IPS-15b (cell line): ENCODE measurements at regions not wholly inside any gene's neighbourhood (a gene's known extent, or its start where the extent isn't known, plus 50 kb on each side); places are given as distances from the start of the nearest gene placed in this dataset.

Source experiments
- H3K27me3 ChIP-seq: one replicate; pipeline ENCODE4 v1.6.1; 2013; ENCODE audit warnings: low read length; ENCODE audit not compliant: control insufficient read depth, insufficient read depth
- H3K36me3 ChIP-seq: one replicate; pipeline ENCODE4 v1.6.1; 2013; ENCODE audit warnings: low read length; ENCODE audit not compliant: control insufficient read depth, insufficient read depth
- H3K4me1 ChIP-seq: one replicate; pipeline ENCODE4 v1.6.1; 2013; ENCODE audit warnings: mild to moderate bottlenecking, low read length; ENCODE audit not compliant: control insufficient read depth, insufficient read depth
- H3K4me3 ChIP-seq: one replicate; pipeline ENCODE4 v1.5.1; 2013; ENCODE audit warnings: low read depth, low read length
- H3K9ac ChIP-seq: one replicate; pipeline ENCODE4 v1.6.1; 2013; ENCODE audit warnings: low read depth, mild to moderate bottlenecking, low read length
- H3K9me3 ChIP-seq: one replicate; pipeline ENCODE4 v1.6.1; 2013; ENCODE audit warnings: mild to moderate bottlenecking, low read length; ENCODE audit not compliant: control insufficient read depth, insufficient read depth

DNA sequence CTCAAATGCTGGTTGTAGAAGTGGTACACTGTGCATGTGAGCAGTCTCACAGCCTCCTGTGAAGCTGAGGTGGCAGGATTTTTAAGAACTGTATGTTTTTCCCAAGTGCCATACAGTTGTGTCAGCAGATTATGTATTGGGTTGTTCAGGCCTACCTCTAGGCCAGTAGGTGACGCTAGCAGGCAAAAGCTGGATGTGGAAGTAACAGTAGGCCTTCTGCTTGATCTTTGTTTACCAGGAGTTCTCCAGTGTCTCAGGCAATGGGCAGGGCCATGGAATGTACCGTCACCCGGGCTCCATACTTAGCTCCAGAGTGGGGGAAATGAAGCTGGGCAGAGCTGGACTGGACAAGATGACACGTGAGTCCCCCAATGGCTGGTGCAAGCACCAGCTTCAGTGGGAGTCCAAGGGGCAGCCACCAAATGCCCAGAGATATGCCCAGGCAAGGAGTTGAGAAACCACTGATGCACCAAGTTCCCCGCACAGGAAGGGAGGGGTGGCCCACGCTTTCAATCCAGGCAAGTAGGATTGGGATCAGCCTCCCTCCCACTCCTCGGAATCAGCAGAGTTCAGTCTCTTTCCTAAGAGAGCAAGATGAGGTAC lies 289.7 kb downstream of the HTR1B start:
- H3K9me3 ChIP-seq = no peaks in the 10 kb centered on the region
- H3K27me3 ChIP-seq = no peaks in the 10 kb centered on the region
- H3K36me3 ChIP-seq = no peaks in the 10 kb centered on the region
- no peak overlapping the region for H3K9ac ChIP-seq
- no peak overlapping the region for H3K4me3 ChIP-seq
- no peaks in the 10 kb centered on the region for H3K4me1 ChIP-seq

DNA sequence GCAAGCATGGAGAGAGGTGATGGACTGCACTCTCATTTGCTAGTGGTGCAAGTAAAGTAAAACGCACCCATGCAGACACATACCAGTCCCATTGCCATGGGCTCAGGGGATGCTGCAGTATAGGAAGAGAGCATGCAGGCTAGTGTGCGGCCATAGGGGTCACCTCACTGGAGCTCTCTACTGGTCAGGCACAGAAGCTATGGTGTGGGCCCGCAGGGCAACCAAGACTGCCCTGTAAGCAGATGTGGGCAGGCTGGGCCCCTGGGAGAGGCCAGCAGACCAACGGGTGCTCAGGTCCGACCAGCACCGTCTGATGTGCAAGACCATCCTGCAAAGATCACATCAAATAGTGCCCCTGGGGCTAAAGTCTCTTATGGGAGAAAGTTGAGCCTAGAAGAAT lies 290.7 kb downstream of the HTR1B start:
- Histone ChIP-seq H3K9me3 (no peaks in the 10 kb centered on the region), H3K4me3 (no peak overlapping the region), H3K4me1 (no peaks in the 10 kb centered on the region), H3K36me3 (no peaks in the 10 kb centered on the region), H3K9ac (no peak overlapping the region), H3K27me3 (no peaks in the 10 kb centered on the region)

DNA sequence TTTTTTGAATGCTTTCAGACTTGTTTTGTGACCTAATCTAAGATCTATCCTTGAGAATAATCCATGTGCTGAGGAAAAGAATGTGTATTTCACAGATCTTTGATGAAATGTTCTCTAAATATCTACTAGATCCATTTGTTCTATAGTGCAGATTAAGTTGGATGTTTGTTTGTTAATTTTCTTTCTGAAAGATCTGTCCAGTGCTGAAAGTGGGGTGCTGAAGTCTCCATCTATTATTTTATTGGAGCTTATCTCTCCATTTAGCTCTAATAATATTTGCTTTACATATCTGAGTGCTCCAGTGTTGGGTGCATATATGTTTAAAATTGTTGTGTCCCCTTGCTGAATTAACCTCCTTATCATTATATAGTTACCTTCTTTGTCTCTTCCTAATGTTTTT lies 303.6 kb downstream of the HTR1B start:
- no peak overlapping the region for H3K9ac ChIP-seq
- no peak overlapping the region for H3K4me3 ChIP-seq
- H3K9me3 ChIP-seq = no peaks in the 10 kb centered on the region
- H3K36me3 ChIP-seq = no peaks in the 10 kb centered on the region
- H3K4me1 ChIP-seq = no peaks in the 10 kb centered on the region
- no peaks in the 10 kb centered on the region for H3K27me3 ChIP-seq

DNA sequence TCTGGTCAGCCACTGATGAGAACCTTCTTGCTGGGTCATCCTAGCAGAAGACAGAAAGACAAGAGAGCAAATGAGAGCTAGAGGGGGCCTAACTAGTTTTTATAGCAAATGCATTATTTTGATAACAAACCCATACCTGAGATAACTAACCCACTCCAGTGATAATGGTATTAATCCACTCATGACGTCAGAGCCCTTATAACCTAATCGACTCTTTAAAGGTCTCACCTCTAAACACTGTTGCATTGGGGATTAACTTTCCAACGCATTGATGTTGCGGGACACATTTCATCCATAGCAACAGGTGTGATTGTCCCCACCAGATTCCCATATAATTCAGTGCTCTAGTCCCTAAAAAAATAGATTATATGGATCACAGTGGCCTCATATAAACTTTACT lies 312.1 kb downstream of the HTR1B start:
- H3K27me3 ChIP-seq = no peaks in the 10 kb centered on the region

DNA sequence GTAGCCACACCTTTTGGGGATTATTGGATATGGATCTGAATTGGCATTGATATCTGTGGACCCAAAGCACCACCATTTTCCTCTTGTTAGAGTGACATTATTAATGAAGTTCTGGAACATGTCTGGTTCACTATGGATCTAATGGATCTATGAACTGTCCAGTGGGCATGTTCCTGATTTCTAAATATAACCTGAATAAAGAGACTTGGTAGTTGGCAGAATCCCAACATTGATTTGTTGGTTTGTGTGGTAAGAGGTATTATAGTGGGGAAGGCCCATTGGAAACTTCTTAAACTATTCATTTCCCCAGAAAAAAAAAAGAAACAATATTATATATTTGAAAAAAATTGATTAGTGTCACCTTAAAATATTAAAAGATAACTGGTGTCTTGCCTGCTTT lies 312.6 kb downstream of the HTR1B start:
- no peaks in the 10 kb centered on the region for H3K9me3 ChIP-seq
- no peak overlapping the region for H3K9ac ChIP-seq
- H3K4me1 ChIP-seq = no peaks in the 10 kb centered on the region
- H3K27me3 ChIP-seq = no peaks in the 10 kb centered on the region
- no peak overlapping the region for H3K4me3 ChIP-seq
- H3K36me3 ChIP-seq = no peaks in the 10 kb centered on the region

More for the DNA sequence above, 312.1 kb downstream of the HTR1B start:
- Histone ChIP-seq H3K4me1 (no peaks in the 10 kb centered on the region), H3K36me3 (no peaks in the 10 kb centered on the region), H3K9ac (no peak overlapping the region), H3K4me3 (no peak overlapping the region), H3K9me3 (no peaks in the 10 kb centered on the region)

DNA sequence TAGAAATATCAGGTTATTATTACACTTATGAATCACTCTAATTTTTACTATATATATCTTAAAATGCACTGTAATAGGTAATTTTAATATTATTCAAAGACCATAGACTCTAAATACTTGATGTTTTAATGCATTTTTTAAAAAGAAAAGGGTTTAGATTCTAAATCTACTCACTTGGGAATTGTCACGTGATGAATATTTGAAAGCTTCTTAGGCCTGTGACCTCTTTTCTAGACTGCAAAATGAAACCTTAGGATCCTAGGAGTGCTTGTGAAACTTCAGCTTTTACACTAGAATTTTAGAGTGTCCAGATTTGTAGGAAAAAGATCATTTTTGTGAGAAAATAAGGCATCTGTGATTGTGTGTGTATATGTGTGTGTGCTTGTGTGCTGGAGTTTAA lies 318.0 kb downstream of the HTR1B start:
- H3K36me3 ChIP-seq = no peaks in the 10 kb centered on the region
- no peaks in the 10 kb centered on the region for H3K9me3 ChIP-seq
- no peak overlapping the region for H3K9ac ChIP-seq
- no peak overlapping the region for H3K4me3 ChIP-seq
- no peaks in the 10 kb centered on the region for H3K27me3 ChIP-seq
- H3K4me1 ChIP-seq = no peaks in the 10 kb centered on the region

DNA sequence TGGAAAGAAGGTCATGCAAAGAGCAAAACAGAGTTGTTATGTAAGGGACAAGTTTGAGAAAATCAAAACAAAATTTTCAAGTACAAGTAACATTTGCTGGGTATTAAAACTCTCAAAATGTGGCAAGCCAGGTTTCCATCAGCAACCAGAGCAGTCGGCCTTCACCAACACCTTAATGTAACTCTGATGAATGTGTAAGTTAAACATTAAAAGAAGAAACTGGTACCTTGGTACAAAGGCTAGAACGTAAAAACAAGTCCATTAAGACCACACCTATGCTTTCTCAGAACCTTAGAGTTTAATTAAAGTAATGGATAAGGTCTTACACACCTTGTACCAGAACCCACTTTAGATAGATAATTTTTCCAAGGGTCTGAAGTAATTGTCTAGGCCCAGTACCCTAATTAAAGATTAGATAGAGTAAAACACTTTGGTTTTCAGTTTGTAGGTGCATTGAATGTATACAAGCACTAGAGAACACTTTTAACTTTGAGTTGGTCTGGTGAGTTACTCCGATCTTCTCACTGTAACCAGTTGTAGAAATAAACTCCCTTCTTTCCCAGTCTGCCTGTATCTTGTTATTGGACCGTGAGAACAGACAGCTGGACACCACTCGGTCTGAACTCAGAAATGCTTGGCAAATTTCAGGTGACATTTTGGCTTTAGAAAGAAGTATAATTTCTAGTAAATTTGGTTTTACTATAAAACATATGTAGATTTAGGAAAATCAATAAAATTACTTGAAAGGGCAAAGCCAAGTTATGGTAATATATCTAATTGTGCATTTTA lies 319.4 kb downstream of the HTR1B start:
- no peaks in the 10 kb centered on the region for H3K36me3 ChIP-seq
- H3K27me3 ChIP-seq = no peaks in the 10 kb centered on the region
- H3K9ac ChIP-seq = no peak overlapping the region
- H3K4me1 ChIP-seq = no peaks in the 10 kb centered on the region
- H3K4me3 ChIP-seq = no peak overlapping the region
- no peaks in the 10 kb centered on the region for H3K9me3 ChIP-seq

DNA sequence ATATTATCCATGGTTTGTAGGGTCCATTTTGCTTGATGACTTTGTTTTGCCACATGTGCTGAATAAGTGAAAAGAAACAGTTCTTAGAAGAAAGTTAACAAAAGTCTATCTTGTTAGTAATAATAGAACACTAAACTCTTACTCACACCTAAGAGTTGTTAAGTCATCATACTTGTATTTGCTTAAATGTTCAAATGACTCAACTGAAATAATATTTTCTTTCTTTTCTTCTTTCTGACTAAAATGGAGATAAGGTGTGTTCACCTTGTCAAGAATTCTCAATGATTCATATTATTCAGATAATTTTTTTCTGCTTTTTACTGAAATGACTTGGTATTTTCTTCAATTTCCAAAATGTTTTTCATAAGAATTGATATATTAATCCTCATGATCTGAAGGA lies 327.2 kb downstream of the HTR1B start:
- Histone ChIP-seq H3K36me3 (no peaks in the 10 kb centered on the region), H3K4me1 (no peaks in the 10 kb centered on the region), H3K9me3 (no peaks in the 10 kb centered on the region), H3K27me3 (no peaks in the 10 kb centered on the region), H3K4me3 (no peak overlapping the region), H3K9ac (no peak overlapping the region)

DNA sequence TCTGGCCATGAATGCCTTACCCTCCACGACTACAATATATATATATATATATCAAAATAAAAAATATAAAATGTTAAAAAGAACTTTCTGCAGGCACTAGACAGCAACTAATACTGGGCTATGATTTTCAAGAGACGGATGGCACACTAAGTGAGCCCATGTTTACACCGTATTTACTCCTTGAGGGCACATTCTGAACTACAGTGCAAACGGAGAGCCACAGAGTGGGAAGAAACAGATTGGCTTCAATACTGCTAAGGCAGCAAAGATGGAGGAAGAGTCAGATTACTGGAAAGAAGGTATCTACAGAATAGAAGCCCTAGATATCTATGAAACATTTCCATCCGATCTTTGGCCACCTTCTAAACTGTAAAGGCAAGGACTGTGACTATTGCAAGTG lies 330.3 kb downstream of the HTR1B start:
- H3K9ac ChIP-seq = no peak overlapping the region
- H3K4me1 ChIP-seq = no peaks in the 10 kb centered on the region
- H3K27me3 ChIP-seq = no peaks in the 10 kb centered on the region
- no peaks in the 10 kb centered on the region for H3K9me3 ChIP-seq
- no peaks in the 10 kb centered on the region for H3K36me3 ChIP-seq
- H3K4me3 ChIP-seq = no peak overlapping the region

DNA sequence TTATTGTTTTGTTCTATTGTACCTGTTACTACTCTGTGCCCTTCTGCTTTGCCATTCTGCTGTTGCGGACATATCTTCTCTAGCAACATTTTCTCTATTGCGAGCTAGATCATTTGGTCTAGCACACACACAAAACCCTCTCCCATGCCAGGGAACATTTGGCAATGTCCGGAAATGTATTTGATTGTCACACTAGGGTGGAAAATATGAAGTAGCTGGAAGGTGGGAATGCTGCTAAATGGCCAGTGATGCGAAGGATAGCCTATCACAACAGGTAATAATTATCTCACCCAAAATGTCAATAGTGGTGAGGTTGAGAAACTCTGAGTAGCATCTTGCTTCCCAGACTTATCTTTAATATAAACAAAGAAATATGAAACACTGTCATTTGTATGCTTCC lies 331.9 kb downstream of the HTR1B start:
- Histone ChIP-seq H3K9me3 (no peaks in the 10 kb centered on the region), H3K9ac (no peak overlapping the region), H3K27me3 (no peaks in the 10 kb centered on the region), H3K4me3 (no peak overlapping the region), H3K36me3 (no peaks in the 10 kb centered on the region), H3K4me1 (no peaks in the 10 kb centered on the region)

DNA sequence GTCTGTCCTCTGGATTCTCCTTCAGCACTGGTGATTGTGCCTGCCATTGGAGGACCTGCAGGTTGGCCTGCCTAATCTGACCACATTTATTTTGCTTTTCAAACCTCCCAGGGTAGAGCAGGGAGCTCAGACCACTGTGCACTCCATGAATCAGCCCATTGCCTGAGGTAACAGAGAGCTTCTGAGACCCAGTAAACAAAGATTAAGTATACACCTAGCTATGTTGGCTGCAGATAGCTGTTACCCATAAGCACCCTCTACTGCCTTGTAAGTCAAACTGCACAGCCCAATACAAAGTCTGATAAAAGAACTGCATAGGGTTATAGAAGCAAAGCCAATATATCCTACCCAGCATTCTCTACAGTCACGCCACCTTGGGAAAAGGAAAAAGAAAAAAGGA lies 338.7 kb downstream of the HTR1B start:
- Histone ChIP-seq H3K4me3 (no peak overlapping the region), H3K27me3 (no peaks in the 10 kb centered on the region), H3K4me1 (no peaks in the 10 kb centered on the region), H3K9me3 (no peaks in the 10 kb centered on the region), H3K9ac (no peak overlapping the region), H3K36me3 (no peaks in the 10 kb centered on the region)

DNA sequence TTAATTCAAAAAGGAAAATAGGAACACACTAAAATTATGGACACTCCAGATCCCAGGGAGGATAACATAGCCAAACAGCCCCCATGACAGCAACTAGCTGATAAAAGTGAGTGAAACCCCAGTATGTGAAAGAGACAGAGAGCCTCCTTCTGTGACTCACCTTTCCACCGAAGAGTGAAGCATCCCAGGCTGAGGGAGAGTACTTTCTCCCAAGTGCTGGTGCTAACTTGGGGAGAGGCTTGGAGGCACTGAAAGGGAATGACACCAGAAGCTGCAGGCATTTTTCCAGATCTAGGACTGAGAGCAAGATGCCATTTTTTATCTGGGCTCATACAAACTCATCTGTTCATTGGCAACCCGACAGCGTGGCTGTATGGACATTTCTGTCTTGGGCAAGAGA lies 339.8 kb downstream of the HTR1B start:
- Histone ChIP-seq H3K36me3 (no peaks in the 10 kb centered on the region), H3K27me3 (no peaks in the 10 kb centered on the region), H3K9me3 (no peaks in the 10 kb centered on the region), H3K9ac (no peak overlapping the region), H3K4me1 (no peaks in the 10 kb centered on the region), H3K4me3 (no peak overlapping the region)
